Lower lobe of right lung (tissue), 2 donors: ENCODE measurements at regions not wholly inside any gene's neighbourhood (a gene's known extent, or its start where the extent isn't known, plus 50 kb on each side); places are given as distances from the start of the nearest gene placed in this dataset.

Experiments
- ATAC-seq, 2 donors: fragments of 200-7000 bp; cut with Tn5 transposase; one replicate each; pipeline ENCODE4 v1.9.1; 2020 to 2022; ENCODE audit warnings: mild to moderate bottlenecking in 2 of 2, moderate library complexity in 2 of 2
- DNase-seq: peaks from one replicate; pipeline ENCODE4 v3.0.0-alpha.2; 2020
- H3K27ac ChIP-seq: fragments of 200-600 bp; one replicate; pipeline ENCODE4 v1.8.0; 2022
- H3K27me3 ChIP-seq: fragments of 200-600 bp; one replicate; pipeline ENCODE4 v1.8.0; 2022; ENCODE audit warnings: low read depth
- H3K36me3 ChIP-seq: fragments of 200-600 bp; one replicate; pipeline ENCODE4 v1.8.0; 2022; ENCODE audit warnings: mild to moderate bottlenecking
- H3K4me1 ChIP-seq: fragments of 200-600 bp; one replicate; pipeline ENCODE4 v1.8.0; 2022
- H3K4me3 ChIP-seq: fragments of 200-600 bp; one replicate; pipeline ENCODE4 v1.8.0; 2022; ENCODE audit warnings: mild to moderate bottlenecking
- H3K9me3 ChIP-seq: fragments of 200-600 bp; one replicate; pipeline ENCODE4 v1.8.0; 2022
- intact Hi-C: fragments of 100-400 bp; cut with DNase I; formaldehyde crosslinking; loops from one replicate; pipeline ENCODE4 v1.11.0; 2022
- TF ChIP-seq, protein P1 (sequence below): fragments of 200-600 bp; IDR thresholded peaks from one replicate; pipeline ENCODE4 v1.8.0; 2022; ENCODE audit warnings: antibody characterized with exemption, mild to moderate bottlenecking
- donor health status: DM: no; HTN: yes; CAD: no; lungs with severe emphysema.

DNA sequence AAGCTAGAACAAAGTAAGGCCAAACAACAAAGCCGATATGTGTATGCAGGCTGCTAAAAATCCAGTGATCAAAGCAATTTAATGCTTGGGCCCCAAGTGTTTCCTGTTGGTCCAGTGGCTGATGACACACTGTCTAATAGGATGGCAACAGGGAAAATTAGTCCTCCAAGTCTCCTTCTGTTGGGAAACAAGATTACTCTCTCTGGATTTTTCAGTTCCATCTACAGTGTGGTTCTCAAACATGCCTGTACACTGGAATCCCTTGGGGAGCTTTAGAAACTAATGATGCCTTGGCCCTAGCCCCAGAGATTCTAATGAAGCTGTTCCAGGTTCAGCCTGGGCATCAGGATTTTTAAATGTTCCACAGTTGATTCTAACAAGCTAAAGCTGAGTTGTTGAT is 198.7 kb downstream of the AHR start:
- ATAC-seq: no peak
- H3K36me3 ChIP-seq: no peaks in the 10 kb centered on the region
- H3K4me3 ChIP-seq: no peak overlapping the region
- intact Hi-C loops: no loop called here
- no peaks in the 10 kb centered on the region for H3K27me3 ChIP-seq
- H3K27ac ChIP-seq: no peak overlapping the region
- TF ChIP-seq, protein P1, sequence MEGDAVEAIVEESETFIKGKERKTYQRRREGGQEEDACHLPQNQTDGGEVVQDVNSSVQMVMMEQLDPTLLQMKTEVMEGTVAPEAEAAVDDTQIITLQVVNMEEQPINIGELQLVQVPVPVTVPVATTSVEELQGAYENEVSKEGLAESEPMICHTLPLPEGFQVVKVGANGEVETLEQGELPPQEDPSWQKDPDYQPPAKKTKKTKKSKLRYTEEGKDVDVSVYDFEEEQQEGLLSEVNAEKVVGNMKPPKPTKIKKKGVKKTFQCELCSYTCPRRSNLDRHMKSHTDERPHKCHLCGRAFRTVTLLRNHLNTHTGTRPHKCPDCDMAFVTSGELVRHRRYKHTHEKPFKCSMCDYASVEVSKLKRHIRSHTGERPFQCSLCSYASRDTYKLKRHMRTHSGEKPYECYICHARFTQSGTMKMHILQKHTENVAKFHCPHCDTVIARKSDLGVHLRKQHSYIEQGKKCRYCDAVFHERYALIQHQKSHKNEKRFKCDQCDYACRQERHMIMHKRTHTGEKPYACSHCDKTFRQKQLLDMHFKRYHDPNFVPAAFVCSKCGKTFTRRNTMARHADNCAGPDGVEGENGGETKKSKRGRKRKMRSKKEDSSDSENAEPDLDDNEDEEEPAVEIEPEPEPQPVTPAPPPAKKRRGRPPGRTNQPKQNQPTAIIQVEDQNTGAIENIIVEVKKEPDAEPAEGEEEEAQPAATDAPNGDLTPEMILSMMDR: no peak
- no peaks in the 10 kb centered on the region for H3K9me3 ChIP-seq
- H3K4me1 ChIP-seq: no peaks in the 10 kb centered on the region
- no peak for DNase-seq

DNA sequence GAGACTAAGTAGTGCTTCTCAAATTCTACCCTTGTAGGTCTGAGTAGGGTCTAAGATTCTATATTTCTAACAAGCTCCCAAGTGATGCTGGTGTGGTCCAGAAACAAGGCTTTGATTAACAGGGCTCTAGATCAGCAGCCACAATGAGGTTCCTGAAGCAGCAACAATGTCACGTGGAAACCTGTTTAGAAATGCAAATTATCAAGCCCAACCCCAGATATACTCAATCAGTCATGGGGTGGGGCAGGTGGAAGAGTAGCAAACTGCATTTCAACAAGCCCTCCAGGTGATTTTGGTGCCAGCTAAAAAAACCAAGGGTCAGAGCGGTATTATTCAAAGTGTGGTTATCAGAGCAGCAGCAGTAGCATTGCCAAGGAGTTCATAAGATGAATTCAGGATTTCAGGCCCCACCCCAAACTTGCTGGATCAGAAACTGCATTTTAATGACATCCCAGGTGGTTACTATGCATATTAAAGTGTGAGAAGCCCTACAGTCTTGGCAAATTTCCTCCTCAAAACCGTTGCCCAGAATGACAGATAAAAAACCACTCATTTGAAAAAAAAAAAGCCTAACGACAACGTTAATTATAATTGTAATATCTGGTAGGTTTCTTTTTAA is 199.2 kb downstream of the AHR start:
- H3K4me1 ChIP-seq: no peaks in the 10 kb centered on the region
- TF ChIP-seq, protein P1: no peak
- H3K4me3 ChIP-seq: no peak overlapping the region
- H3K9me3 ChIP-seq: no peaks in the 10 kb centered on the region
- H3K27ac ChIP-seq: no peak overlapping the region
- intact Hi-C loops: no loop called here
- H3K27me3 ChIP-seq: no peaks in the 10 kb centered on the region
- no peaks in the 10 kb centered on the region for H3K36me3 ChIP-seq
- ATAC-seq: peak in 1 of 2 donors; percentile 35
- no peak for DNase-seq

DNA sequence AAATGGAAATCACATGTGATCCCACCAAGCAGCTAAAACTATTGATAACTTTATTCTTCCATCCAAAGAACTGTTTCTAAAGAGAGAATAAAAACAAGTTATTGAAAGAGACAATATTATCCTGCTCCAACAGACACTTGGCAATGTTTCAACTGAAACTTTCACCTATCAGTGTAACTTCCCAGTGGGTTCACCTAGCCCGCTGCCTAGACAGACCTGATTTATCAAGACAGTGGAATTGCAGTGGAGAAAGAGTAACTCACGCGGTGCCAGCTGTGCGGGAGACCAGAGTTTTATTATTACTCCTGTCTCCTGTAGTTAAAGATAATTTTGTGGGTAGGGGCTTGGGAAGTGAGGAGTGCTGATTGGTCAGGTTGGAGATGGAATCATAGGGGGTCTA is 199.8 kb downstream of the AHR start:
- ATAC-seq (no peak), DNase-seq (no peak)
- H3K27me3 ChIP-seq: no peaks in the 10 kb centered on the region
- no peaks in the 10 kb centered on the region for H3K36me3 ChIP-seq
- TF ChIP-seq, protein P1: no peak
- H3K4me3 ChIP-seq: no peak overlapping the region
- H3K9me3 ChIP-seq: no peaks in the 10 kb centered on the region
- intact Hi-C loops: no loop called here
- H3K27ac ChIP-seq: no peak overlapping the region
- no peaks in the 10 kb centered on the region for H3K4me1 ChIP-seq

DNA sequence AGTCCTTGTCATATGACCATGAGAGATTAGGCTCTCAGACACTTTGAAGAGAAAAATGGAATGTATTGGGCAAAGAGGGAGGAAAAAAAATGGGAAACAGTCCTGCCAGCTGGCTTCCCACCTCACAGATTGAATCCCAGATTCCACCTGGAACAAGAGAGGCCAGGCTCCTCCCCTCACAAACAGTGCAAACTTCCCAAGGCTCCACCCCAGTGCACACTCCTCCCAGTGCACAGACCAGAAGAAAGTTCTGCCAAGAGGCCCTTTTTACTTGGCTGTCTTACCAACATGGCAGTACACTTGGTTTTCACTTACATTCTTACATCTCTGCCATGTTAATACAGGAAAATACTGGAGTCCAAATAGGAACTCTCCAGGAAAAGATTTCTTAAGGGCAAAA is 202.3 kb downstream of the AHR start:
- Histone ChIP-seq H3K36me3 (no peaks in the 10 kb centered on the region), H3K4me1 (no peaks in the 10 kb centered on the region), H3K9me3 (no peaks in the 10 kb centered on the region), H3K27me3 (no peaks in the 10 kb centered on the region), H3K4me3 (no peak overlapping the region), H3K27ac (no peak overlapping the region)
- TF ChIP-seq, protein P1: no peak
- intact Hi-C loops: no loop called here
- no peak for DNase-seq
- ATAC-seq: no peak

DNA sequence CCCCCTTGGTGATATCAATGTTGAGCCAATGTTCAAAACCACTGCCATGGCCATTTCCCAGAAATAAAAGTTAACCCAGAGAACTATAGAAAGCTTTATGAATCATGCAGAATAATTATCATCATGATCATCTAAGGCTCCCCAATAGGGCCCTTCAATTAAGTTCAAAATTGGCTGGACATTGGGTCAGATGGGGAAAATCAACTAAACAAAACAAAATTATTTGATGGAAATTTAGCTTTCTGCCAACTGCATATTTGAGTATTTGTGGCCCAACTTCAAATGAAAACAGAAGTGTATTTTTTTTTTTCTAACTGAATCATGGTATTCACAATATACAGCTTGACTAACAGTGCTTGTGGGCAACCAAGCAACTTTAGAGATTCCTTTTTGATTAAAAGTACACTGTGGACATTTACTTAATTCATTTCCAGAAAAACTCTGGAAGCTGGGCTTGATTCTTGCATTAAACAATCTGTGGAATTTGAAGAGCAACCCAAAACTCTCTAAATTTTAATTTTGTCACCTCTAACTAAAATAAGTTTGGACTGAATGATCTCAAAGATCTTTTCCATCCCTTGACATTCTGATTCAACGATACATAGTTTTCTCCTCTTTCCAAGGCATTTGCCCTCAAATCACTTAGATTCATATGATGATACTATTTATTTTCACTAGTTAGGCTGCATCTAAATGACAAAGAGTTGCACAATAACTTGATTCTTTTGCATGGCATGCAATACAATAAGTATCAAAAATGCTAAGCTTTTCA is 203.2 kb downstream of the AHR start:
- Histone ChIP-seq H3K9me3 (no peaks in the 10 kb centered on the region), H3K27me3 (no peaks in the 10 kb centered on the region), H3K4me3 (no peak overlapping the region), H3K4me1 (no peaks in the 10 kb centered on the region), H3K36me3 (no peaks in the 10 kb centered on the region), H3K27ac (no peak overlapping the region)
- no peak for ATAC-seq
- TF ChIP-seq, protein P1: no peak
- no peak for DNase-seq
- intact Hi-C loops: no loop called here
